ENCODE measurements at regions not wholly inside any gene's neighbourhood (a gene's known extent, or its start where the extent isn't known, plus 50 kb on each side); places are given as distances from the start of the nearest gene placed in this dataset.

DNA sequence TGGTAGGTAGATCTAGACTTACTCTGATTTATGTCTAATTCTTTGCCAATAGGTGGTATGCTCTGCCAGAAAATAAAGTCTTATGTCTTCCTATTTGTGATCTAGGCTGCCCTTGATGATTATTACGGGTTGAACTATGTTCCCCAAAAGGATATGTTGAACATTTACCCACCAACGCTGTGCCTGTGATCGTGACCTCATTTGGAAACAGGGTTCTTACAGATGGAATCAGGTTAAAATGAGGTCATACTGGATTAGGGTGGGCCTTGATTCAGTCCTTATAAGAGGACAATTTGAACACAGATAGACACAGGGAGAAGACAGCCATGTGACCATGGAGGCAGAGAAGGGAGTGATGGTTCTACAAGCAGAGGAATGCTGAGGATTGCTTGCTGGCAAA lies 95.1 kb upstream of the BCAR3 start:
- Histone ChIP-seq H3K4me1 (ENCODE audit: control insufficient read depth, low read length) (peaks cover 10% of the 10 kb centered on the region), H3K4me2 (ENCODE audit: low read length) (no peak overlapping the region)

DNA sequence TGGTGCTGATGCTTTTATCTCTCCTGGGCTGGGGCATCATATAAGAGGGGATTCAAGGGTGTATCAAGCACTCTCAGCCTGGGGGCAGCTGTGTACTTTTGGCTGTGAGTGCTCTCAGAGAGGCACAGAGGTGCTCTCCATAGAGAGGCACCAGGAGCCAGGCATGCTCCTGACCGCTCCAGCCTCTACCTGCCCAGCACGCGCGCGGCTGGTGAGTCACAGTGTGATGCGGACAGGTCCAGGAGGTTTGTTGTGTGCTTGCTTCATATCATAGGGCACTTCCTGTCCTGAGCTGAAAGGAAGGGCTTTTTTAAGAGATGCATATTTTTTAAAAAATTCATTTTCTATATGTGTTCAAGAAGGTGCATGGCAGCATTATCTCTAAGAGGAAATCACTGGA lies 93.6 kb upstream of the BCAR3 start:
- peaks cover 4% of the 10 kb centered on the region for H3F3A ChIP-seq (ENCODE audit: control insufficient read depth, insufficient read depth)
- H3K4me2 ChIP-seq (ENCODE audit: low read length): no peak overlapping the region
- no peaks in the 10 kb centered on the region for H3K79me2 ChIP-seq (ENCODE audit: control insufficient read depth, low read length)
- no peaks in the 10 kb centered on the region for H3K9me2 ChIP-seq (replicated peaks; ENCODE audit: control insufficient read depth, low read length)
- H3K27me3 ChIP-seq (ENCODE audit: control insufficient read depth, low read length): no peaks in the 10 kb centered on the region
- TF ChIP-seq, protein P1, sequence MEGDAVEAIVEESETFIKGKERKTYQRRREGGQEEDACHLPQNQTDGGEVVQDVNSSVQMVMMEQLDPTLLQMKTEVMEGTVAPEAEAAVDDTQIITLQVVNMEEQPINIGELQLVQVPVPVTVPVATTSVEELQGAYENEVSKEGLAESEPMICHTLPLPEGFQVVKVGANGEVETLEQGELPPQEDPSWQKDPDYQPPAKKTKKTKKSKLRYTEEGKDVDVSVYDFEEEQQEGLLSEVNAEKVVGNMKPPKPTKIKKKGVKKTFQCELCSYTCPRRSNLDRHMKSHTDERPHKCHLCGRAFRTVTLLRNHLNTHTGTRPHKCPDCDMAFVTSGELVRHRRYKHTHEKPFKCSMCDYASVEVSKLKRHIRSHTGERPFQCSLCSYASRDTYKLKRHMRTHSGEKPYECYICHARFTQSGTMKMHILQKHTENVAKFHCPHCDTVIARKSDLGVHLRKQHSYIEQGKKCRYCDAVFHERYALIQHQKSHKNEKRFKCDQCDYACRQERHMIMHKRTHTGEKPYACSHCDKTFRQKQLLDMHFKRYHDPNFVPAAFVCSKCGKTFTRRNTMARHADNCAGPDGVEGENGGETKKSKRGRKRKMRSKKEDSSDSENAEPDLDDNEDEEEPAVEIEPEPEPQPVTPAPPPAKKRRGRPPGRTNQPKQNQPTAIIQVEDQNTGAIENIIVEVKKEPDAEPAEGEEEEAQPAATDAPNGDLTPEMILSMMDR (IDR thresholded peaks at IDR 0.05; ENCODE audit: low read depth, low read length, poor library complexity, severe bottlenecking): no peak
- TF ChIP-seq EZH2phosphoT487 (IDR thresholded peaks at IDR 0.05; ENCODE audit: borderline replicate concordance, low read length): no peak
- no peaks in the 10 kb centered on the region for H4K20me1 ChIP-seq (ENCODE audit: control insufficient read depth, insufficient read depth, low read depth, low read length)
- H3K4me3 ChIP-seq (ENCODE audit: low read length): no peak overlapping the region
- no peak overlapping the region for H3K27ac ChIP-seq (ENCODE audit: low read depth, low read length)
- H3K9me3 ChIP-seq (ENCODE audit: control insufficient read depth, insufficient read depth, low read length): no peaks in the 10 kb centered on the region
- peaks cover 10% of the 10 kb centered on the region for H3K4me1 ChIP-seq (ENCODE audit: control insufficient read depth, low read length)
- H3K36me3 ChIP-seq (ENCODE audit: control insufficient read depth, low read length): no peaks in the 10 kb centered on the region

More for the DNA sequence above, 95.1 kb upstream of the BCAR3 start:
- Histone ChIP-seq H3K4me3 (ENCODE audit: low read length) (no peak overlapping the region), H3K79me2 (ENCODE audit: control insufficient read depth, low read length) (no peaks in the 10 kb centered on the region), H3K27me3 (ENCODE audit: control insufficient read depth, low read length) (no peaks in the 10 kb centered on the region), H3K9me3 (ENCODE audit: control insufficient read depth, insufficient read depth, low read length) (no peaks in the 10 kb centered on the region), H3F3A (ENCODE audit: control insufficient read depth, insufficient read depth) (peaks cover 4% of the 10 kb centered on the region), H3K36me3 (ENCODE audit: control insufficient read depth, low read length) (no peaks in the 10 kb centered on the region), H3K9me2 (replicated peaks; ENCODE audit: control insufficient read depth, low read length) (no peaks in the 10 kb centered on the region), H4K20me1 (ENCODE audit: control insufficient read depth, insufficient read depth, low read depth, low read length) (no peaks in the 10 kb centered on the region), H3K27ac (ENCODE audit: low read depth, low read length) (no peak overlapping the region)
- TF ChIP-seq EZH2phosphoT487 (IDR thresholded peaks at IDR 0.05; ENCODE audit: borderline replicate concordance, low read length): no peak
- TF ChIP-seq, protein P1 (IDR thresholded peaks at IDR 0.05; ENCODE audit: low read depth, low read length, poor library complexity, severe bottlenecking): no peak

DNA sequence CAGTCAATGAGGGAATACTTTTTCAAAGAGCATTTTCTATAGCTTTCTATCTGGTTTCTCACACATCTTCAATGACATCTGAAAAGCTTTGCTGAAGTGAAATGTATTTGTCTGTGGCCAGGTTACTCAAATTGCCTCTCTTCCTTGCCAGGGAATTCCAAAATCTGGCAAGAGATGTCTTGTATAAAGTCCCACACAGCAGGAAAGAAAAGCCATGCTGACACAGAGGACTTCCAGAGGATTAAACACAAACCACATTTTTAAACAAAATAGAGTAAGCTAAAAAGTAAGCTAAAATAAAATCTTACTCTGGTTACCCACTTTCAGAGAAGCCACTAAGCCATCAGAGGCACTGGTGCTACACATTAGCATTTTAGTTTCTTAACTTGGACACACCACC lies 93.1 kb upstream of the BCAR3 start:
- Histone ChIP-seq H3K27ac (ENCODE audit: low read depth, low read length) (no peak overlapping the region), H3K4me3 (ENCODE audit: low read length) (no peak overlapping the region)

More for the DNA sequence above, 93.1 kb upstream of the BCAR3 start:
- no peaks in the 10 kb centered on the region for H3K9me2 ChIP-seq (replicated peaks; ENCODE audit: control insufficient read depth, low read length)
- H3K9me3 ChIP-seq (ENCODE audit: control insufficient read depth, insufficient read depth, low read length): no peaks in the 10 kb centered on the region
- no peaks in the 10 kb centered on the region for H3K79me2 ChIP-seq (ENCODE audit: control insufficient read depth, low read length)
- H3F3A ChIP-seq (ENCODE audit: control insufficient read depth, insufficient read depth): peaks cover 4% of the 10 kb centered on the region
- no peaks in the 10 kb centered on the region for H4K20me1 ChIP-seq (ENCODE audit: control insufficient read depth, insufficient read depth, low read depth, low read length)
- TF ChIP-seq, protein P1 (IDR thresholded peaks at IDR 0.05; ENCODE audit: low read depth, low read length, poor library complexity, severe bottlenecking): no peak
- TF ChIP-seq EZH2phosphoT487 (IDR thresholded peaks at IDR 0.05; ENCODE audit: borderline replicate concordance, low read length): no peak
- no peaks in the 10 kb centered on the region for H3K36me3 ChIP-seq (ENCODE audit: control insufficient read depth, low read length)
- no peaks in the 10 kb centered on the region for H3K27me3 ChIP-seq (ENCODE audit: control insufficient read depth, low read length)
- no peak overlapping the region for H3K4me2 ChIP-seq (ENCODE audit: low read length)
- H3K4me1 ChIP-seq (ENCODE audit: control insufficient read depth, low read length): peaks cover 10% of the 10 kb centered on the region
